SIG-M5 treated with dmso at 0.1 percent for 504 hours (cell line): ENCODE measurements at regions not wholly inside any gene's neighbourhood (a gene's known extent, or its start where the extent isn't known, plus 50 kb on each side); places are given as distances from the start of the nearest gene placed in this dataset.
A peak's percentile ranks its signal among the peaks of the same experiment; 100 is the strongest.

Source experiments
- DNase-seq: peaks from one replicate; lab custom pipeline; 2025; ENCODE audit not compliant: unreplicated experiment; lab: John Stamatoyannopoulos, UW

GRCh38 chr4:185071236-185071811 is 53.0 kb downstream of the HELT start:
- DNase-seq: no peak

GRCh38 chr4:185079271-185079905 is 61.1 kb downstream of the HELT start:
- no peak for DNase-seq

GRCh38 chr4:185080545-185080944 is 62.3 kb downstream of the HELT start:
- no peak for DNase-seq

- DNase-seq: peak; percentile 20
These were observed 60.5 kb upstream of the SLC25A4 start for GRCh38 chr4:185082561-185082960.

- DNase-seq: no peak
These were observed 57.0 kb upstream of the SLC25A4 start for GRCh38 chr4:185086053-185086452.

- no peak for DNase-seq
These were observed 54.2 kb upstream of the SLC25A4 start for GRCh38 chr4:185088899-185089298.

- DNase-seq: no peak
These were observed 52.5 kb upstream of the SLC25A4 start for GRCh38 chr4:185090592-185090991.

GRCh38 chr4:185092535-185093197 is 50.4 kb upstream of the SLC25A4 start:
- no peak for DNase-seq
